Uterus (tissue), 2 donors: ENCODE measurements at regions not wholly inside any gene's neighbourhood (a gene's known extent, or its start where the extent isn't known, plus 50 kb on each side); places are given as distances from the start of the nearest gene placed in this dataset.
"Not testable (repeated sequence)": the region's sequence is repeated elsewhere in the genome, so short reads cannot be mapped to it uniquely, and the experiment has no call there.

Experiments used
- CTCF ChIP-seq, 4 experiments: fragments of 200-600 bp in 2 of 4; fragments of 450-650 bp in 2 of 4; sonication (generic) in 2 of 4; IDR thresholded peaks; one replicate each; pipeline ENCODE4 v1.5.1; 2016 to 2019; ENCODE audit warnings: antibody characterized with exemption in 4 of 4, mild to moderate bottlenecking in 2 of 4, moderate library complexity in 1 of 4
- POLR2A ChIP-seq, 2 donors: fragments of 450-650 bp; IDR thresholded peaks; one replicate each; pipeline ENCODE4 v1.6.1; 2016; ENCODE audit warnings: antibody characterized with exemption in 2 of 2, mild to moderate bottlenecking in 1 of 2, moderate library complexity in 1 of 2

- not testable (repeated sequence) for TF ChIP-seq CTCF, POLR2A (IDR thresholded peaks at IDR 0.05)
Measured at GRCh38 chr6:47425724-47426123, 51.9 kb upstream of the CD2AP start.
